Mucosa of descending colon (tissue), 3 donors: ENCODE measurements at regions not wholly inside any gene's neighbourhood (a gene's known extent, or its start where the extent isn't known, plus 50 kb on each side); places are given as distances from the start of the nearest gene placed in this dataset.

Experiments used
- ATAC-seq: fragments of 200-7000 bp; cut with Tn5 transposase; one replicate; pipeline ENCODE4 v1.9.1; 2020; ENCODE audit warnings: mild to moderate bottlenecking, moderate library complexity
- DNase-seq, 3 donors: peaks; one replicate each; pipeline ENCODE4 v3.0.0-alpha.2; 2020
- H3K36me3 ChIP-seq: fragments of 200-600 bp; one replicate; pipeline ENCODE4 v1.8.0; 2021; ENCODE audit warnings: low read depth, mild to moderate bottlenecking
- H3K4me1 ChIP-seq: fragments of 200-600 bp; one replicate; pipeline ENCODE4 v1.8.0; 2021; ENCODE audit warnings: low read depth, mild to moderate bottlenecking
- H3K4me3 ChIP-seq: fragments of 200-600 bp; one replicate; pipeline ENCODE4 v1.8.0; 2021; ENCODE audit warnings: mild to moderate bottlenecking
- H3K9me3 ChIP-seq: fragments of 200-600 bp; one replicate; pipeline ENCODE4 v1.8.0; 2021; ENCODE audit warnings: mild to moderate bottlenecking
- CTCF ChIP-seq: fragments of 200-600 bp; IDR thresholded peaks from one replicate; pipeline ENCODE4 v1.8.0; 2022; ENCODE audit warnings: antibody characterized with exemption, mild to moderate bottlenecking
- intact Hi-C, 2 donors: fragments of 100-400 bp; cut with DNase I in 1 of 2; cut with micrococcal nuclease in 1 of 2; formaldehyde crosslinking; loops; one replicate each; pipeline versions ENCODE4 v1.11.0 to v1.11.1; 2022; cut with DNase I, micrococcal nuclease
- donor health status: DM: no; HTN: no; CAD: no; lungs with moderate emphysema.
- donor health status: DM: no; HTN: no; CAD: no.
- donor health status: DM: no; HTN: yes; CAD: no.

- H3K9me3 ChIP-seq = no peaks in the 10 kb centered on the region
- no peaks in the 10 kb centered on the region for H3K4me1 ChIP-seq
- H3K36me3 ChIP-seq = no peaks in the 10 kb centered on the region
- H3K4me3 ChIP-seq = no peak overlapping the region
- ATAC-seq (no peak), DNase-seq (no peak)
- intact Hi-C loops = no loop called here
- TF ChIP-seq CTCF = no peak
Observed at GRCh38 chr16:47848421-47849109, 307.2 kb downstream of the ABCC12 start.

GRCh38 chr16:47847220-47847970, 308.4 kb downstream of the ABCC12 start:
- DNase-seq (no peak), ATAC-seq (no peak)
- H3K9me3 ChIP-seq = no peaks in the 10 kb centered on the region

GRCh38 chr16:47834485-47835024, 321.2 kb downstream of the ABCC12 start:
- TF ChIP-seq CTCF = no peak
- intact Hi-C loops = no loop called here

More at GRCh38 chr16:47847220-47847970, 308.4 kb downstream of the ABCC12 start:
- Histone ChIP-seq H3K4me1 (no peaks in the 10 kb centered on the region), H3K36me3 (no peaks in the 10 kb centered on the region), H3K4me3 (no peak overlapping the region)
- intact Hi-C loops = no loop called here
- TF ChIP-seq CTCF = no peak

GRCh38 chr16:47833771-47834170, 322.0 kb downstream of the ABCC12 start:
- no peaks in the 10 kb centered on the region for H3K4me1 ChIP-seq
- ATAC-seq (no peak), DNase-seq (no peak)
- H3K4me3 ChIP-seq = no peak overlapping the region
- no peaks in the 10 kb centered on the region for H3K36me3 ChIP-seq
- H3K9me3 ChIP-seq = peaks cover 21% of the 10 kb centered on the region
- intact Hi-C loops = no loop called here
- TF ChIP-seq CTCF = no peak

More at GRCh38 chr16:47834485-47835024, 321.2 kb downstream of the ABCC12 start:
- H3K36me3 ChIP-seq = no peaks in the 10 kb centered on the region
- peaks cover 21% of the 10 kb centered on the region for H3K9me3 ChIP-seq
- no peak overlapping the region for H3K4me3 ChIP-seq
- H3K4me1 ChIP-seq = no peaks in the 10 kb centered on the region
- no peak for ATAC-seq
- DNase-seq = no peak

- Histone ChIP-seq H3K36me3 (no peaks in the 10 kb centered on the region), H3K4me1 (no peaks in the 10 kb centered on the region), H3K4me3 (no peak overlapping the region), H3K9me3 (peaks cover 23% of the 10 kb centered on the region)
- intact Hi-C loops = no loop called here
- DNase-seq = no peak
- TF ChIP-seq CTCF = no peak
- no peak for ATAC-seq
Observed at GRCh38 chr16:47829850-47830600, 325.8 kb downstream of the ABCC12 start.
